ENCODE measurements at regions not wholly inside any gene's neighbourhood (a gene's known extent, or its start where the extent isn't known, plus 50 kb on each side); places are given as distances from the start of the nearest gene placed in this dataset.

GRCh38 chr3:78545827-78546226 lies 1222.0 kb downstream of the ROBO1 start:
- TF ChIP-seq POLR2A (IDR thresholded peaks at IDR 0.05) = no peak
- TF ChIP-seq CTCF (IDR thresholded peaks at IDR 0.05) = no peak

All from esophagus squamous epithelium (tissue), 4 donors.